Colonic mucosa (tissue), 4 donors: ENCODE measurements at regions not wholly inside any gene's neighbourhood (a gene's known extent, or its start where the extent isn't known, plus 50 kb on each side); places are given as distances from the start of the nearest gene placed in this dataset.

Experiments
- DNase-seq: peaks from one replicate; pipeline ENCODE4 v3.0.0-alpha.2; 2020
- H3K27ac ChIP-seq: fragments of 200-600 bp; one replicate; pipeline ENCODE4 v1.8.0; 2021
- H3K27me3 ChIP-seq: fragments of 200-600 bp; one replicate; pipeline ENCODE4 v1.8.0; 2021
- H3K36me3 ChIP-seq: fragments of 200-600 bp; one replicate; pipeline ENCODE4 v1.8.0; 2021
- H3K4me1 ChIP-seq: fragments of 200-600 bp; one replicate; pipeline ENCODE4 v1.8.0; 2021; ENCODE audit warnings: mild to moderate bottlenecking
- H3K4me3 ChIP-seq: fragments of 200-600 bp; one replicate; pipeline ENCODE4 v1.8.0; 2021
- H3K9ac ChIP-seq, 2 donors: one replicate each; pipeline ENCODE4 v1.7.0; 2013; ENCODE audit warnings: control low read depth in 2 of 2, low read depth in 2 of 2, low read length in 2 of 2
- H3K9me3 ChIP-seq: fragments of 200-600 bp; one replicate; pipeline ENCODE4 v1.8.0; 2021
- CTCF ChIP-seq: fragments of 200-600 bp; IDR thresholded peaks from one replicate; pipeline ENCODE4 v1.8.0; 2022; ENCODE audit warnings: antibody characterized with exemption, mild to moderate bottlenecking
- intact Hi-C: fragments of 100-400 bp; cut with DNase I; formaldehyde crosslinking; loops from one replicate; pipeline ENCODE4 v1.14.1; 2022
- donor health status: healthy.
- donor health status: DM: no; HTN: no; CAD: no.
- donor health status: DM: no; HTN: no; CAD: no.

- Histone ChIP-seq H3K4me1 (no peaks in the 10 kb centered on the region), H3K27ac (no peak overlapping the region), H3K9ac (no peak overlapping the region), H3K27me3 (no peaks in the 10 kb centered on the region), H3K36me3 (no peaks in the 10 kb centered on the region), H3K4me3 (no peak overlapping the region), H3K9me3 (no peaks in the 10 kb centered on the region)
- DNase-seq, result no peak
- no peak for TF ChIP-seq CTCF
- intact Hi-C loops, result no loop called here
Measured at GRCh38 chr3:177822681-177823096, 625.4 kb upstream of the TBL1XR1 start.

DNA sequence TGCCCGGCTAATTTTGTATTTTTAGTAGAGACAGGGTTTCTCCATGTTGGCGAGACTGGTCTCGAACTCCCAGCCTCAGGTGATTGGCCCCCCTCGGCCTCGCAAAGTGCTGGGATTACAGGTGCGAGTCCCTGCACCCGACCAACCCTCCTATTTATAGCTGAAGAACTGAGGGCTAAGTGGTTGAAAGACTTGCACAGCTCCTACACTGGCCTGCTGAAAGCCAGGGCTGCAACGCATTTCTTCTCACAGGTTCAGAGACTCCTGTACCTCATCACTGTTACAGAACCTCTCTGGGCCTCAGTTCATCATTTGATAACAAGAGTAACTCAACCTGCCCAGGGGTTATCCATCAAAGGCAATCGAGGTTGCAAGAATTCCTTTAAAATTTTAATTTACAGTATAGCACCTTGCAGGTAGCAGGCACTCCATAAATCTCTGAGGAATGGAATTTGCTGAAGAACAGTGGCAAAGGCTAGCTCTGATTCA is 626.5 kb upstream of the TBL1XR1 start:
- intact Hi-C loops, result no loop called here
- Histone ChIP-seq H3K9ac (no peak overlapping the region), H3K27me3 (no peaks in the 10 kb centered on the region)

DNA sequence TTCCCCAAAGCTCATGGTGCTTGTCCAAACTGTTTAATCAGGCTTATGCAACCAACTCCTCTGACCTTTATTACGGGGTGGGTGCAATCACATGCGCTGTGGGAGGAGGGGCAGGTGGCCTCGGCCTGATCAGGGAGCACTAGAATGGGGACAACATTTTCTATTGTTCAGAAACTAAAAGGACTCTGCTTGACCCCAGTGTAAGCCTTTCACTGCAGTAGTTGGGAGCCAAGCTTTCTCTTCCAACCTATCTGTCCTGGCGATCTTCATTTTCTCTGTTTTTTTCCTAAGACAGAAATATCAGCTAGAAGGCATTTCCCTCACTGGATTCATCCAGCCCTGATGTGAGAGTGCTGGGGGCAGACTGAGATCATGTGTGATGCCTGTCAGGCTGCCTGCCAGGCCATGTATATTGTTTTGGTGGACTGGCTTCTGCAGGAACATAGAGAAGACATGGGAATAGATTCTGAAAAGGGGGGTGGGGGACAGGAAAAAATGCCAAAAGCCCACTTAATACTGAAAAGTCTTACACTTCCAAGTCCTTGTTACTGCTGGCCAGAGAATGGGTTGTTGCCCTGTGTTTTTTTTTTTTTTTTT is 627.0 kb upstream of the TBL1XR1 start:
- no peak overlapping the region for H3K4me3 ChIP-seq
- H3K4me1 ChIP-seq, result no peaks in the 10 kb centered on the region
- intact Hi-C loops, result no loop called here
- no peaks in the 10 kb centered on the region for H3K27me3 ChIP-seq
- H3K9me3 ChIP-seq, result no peaks in the 10 kb centered on the region
- no peak for TF ChIP-seq CTCF
- H3K36me3 ChIP-seq, result no peaks in the 10 kb centered on the region
- peak; percentile 67 for DNase-seq
- H3K27ac ChIP-seq, result no peak overlapping the region
- no peak overlapping the region for H3K9ac ChIP-seq

More for the DNA sequence above, 626.5 kb upstream of the TBL1XR1 start:
- no peak for DNase-seq
- TF ChIP-seq CTCF, result no peak
- Histone ChIP-seq H3K4me3 (no peak overlapping the region), H3K4me1 (no peaks in the 10 kb centered on the region), H3K36me3 (no peaks in the 10 kb centered on the region), H3K9me3 (no peaks in the 10 kb centered on the region), H3K27ac (no peak overlapping the region)

- Histone ChIP-seq H3K9ac (no peak overlapping the region), H3K27ac (no peak overlapping the region), H3K36me3 (no peaks in the 10 kb centered on the region), H3K27me3 (no peaks in the 10 kb centered on the region), H3K4me1 (no peaks in the 10 kb centered on the region), H3K9me3 (no peaks in the 10 kb centered on the region), H3K4me3 (no peak overlapping the region)
- intact Hi-C loops, result no loop called here
- no peak for TF ChIP-seq CTCF
- no peak for DNase-seq
Measured at GRCh38 chr3:177824841-177825240, 627.6 kb upstream of the TBL1XR1 start.

DNA sequence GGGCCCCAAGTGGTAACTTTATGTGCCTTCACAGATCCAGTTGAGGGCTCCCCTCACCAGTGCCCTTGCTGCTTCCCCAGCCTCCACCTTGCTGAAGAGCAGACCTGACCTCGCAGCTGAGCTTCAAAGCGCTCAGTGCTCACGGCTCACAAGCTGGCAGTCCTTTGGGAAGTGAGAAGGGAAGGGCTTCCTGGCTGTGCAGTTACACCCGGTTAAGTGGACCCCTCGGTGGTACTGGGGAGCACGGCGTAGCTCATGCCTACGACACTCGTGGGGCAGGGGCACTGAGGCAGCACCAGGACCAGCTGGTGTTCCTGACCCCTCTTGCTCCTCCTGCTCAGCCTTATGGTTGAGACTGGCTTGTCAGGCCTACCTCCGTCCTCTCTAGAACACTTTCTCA is 629.0 kb upstream of the TBL1XR1 start:
- TF ChIP-seq CTCF, result no peak
- Histone ChIP-seq H3K27ac (no peak overlapping the region), H3K4me3 (no peak overlapping the region), H3K9ac (no peak overlapping the region), H3K27me3 (no peaks in the 10 kb centered on the region), H3K36me3 (no peaks in the 10 kb centered on the region), H3K4me1 (no peaks in the 10 kb centered on the region), H3K9me3 (no peaks in the 10 kb centered on the region)
- no peak for DNase-seq
- intact Hi-C loops, result no loop called here
